HepG2 (cell line): ENCODE measurements at regions not wholly inside any gene's neighbourhood (a gene's known extent, or its start where the extent isn't known, plus 50 kb on each side); places are given as distances from the start of the nearest gene placed in this dataset.

Experiments used
- BHLHE40 ChIP-seq: IDR thresholded peaks from 2 replicates; pipeline ENCODE4 v1.6.1; 2011; ENCODE audit warnings: low read length, improper control_type of control experiment
- CTCF ChIP-seq: sonication (generic); formaldehyde crosslinking; IDR thresholded peaks from 2 replicates; pipeline ENCODE4 v1.5.0; 2020; ENCODE audit warnings: mild to moderate bottlenecking, missing genetic modification reagents, moderate library complexity
- DBP ChIP-seq: sonication (generic); formaldehyde crosslinking; IDR thresholded peaks from 2 replicates; pipeline ENCODE4 v1.4.0; 2020; ENCODE audit warnings: missing genetic modification reagents; ENCODE audit errors: not compliant biosample characterization
- HOXA3 ChIP-seq: sonication (generic); formaldehyde crosslinking; IDR thresholded peaks from 2 replicates; pipeline ENCODE4 v1.5.0; 2020; ENCODE audit warnings: missing genetic modification reagents
- TF ChIP-seq, protein P1 (sequence below): sonication (generic); formaldehyde crosslinking; IDR thresholded peaks from 2 replicates; pipeline ENCODE4 v1.5.1; 2020; ENCODE audit warnings: missing genetic modification reagents, mild to moderate bottlenecking, borderline replicate concordance

GRCh38 chr7:354597-355470 is 64.9 kb downstream of the FOXL3 start:
- TF ChIP-seq BHLHE40 (no peak), DBP (no peak), CTCF (CRISPR knock-in tag) (no peak), HOXA3 (CRISPR knock-in tag) (no peak)
- TF ChIP-seq, protein P1, sequence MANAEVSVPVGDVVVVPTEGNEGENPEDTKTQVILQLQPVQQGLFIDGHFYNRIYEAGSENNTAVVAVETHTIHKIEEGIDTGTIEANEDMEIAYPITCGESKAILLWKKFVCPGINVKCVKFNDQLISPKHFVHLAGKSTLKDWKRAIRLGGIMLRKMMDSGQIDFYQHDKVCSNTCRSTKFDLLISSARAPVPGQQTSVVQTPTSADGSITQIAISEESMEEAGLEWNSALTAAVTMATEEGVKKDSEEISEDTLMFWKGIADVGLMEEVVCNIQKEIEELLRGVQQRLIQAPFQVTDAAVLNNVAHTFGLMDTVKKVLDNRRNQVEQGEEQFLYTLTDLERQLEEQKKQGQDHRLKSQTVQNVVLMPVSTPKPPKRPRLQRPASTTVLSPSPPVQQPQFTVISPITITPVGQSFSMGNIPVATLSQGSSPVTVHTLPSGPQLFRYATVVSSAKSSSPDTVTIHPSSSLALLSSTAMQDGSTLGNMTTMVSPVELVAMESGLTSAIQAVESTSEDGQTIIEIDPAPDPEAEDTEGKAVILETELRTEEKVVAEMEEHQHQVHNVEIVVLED (CRISPR knock-in tag) = no peak
